H1 (cell line): ENCODE measurements at regions not wholly inside any gene's neighbourhood (a gene's known extent, or its start where the extent isn't known, plus 50 kb on each side); places are given as distances from the start of the nearest gene placed in this dataset.

Experiments
- BACH1 ChIP-seq: IDR thresholded peaks from 2 replicates; pipeline ENCODE4 v1.6.1; 2012; ENCODE audit warnings: low read length, improper control_type of control experiment
- CBX5 ChIP-seq: fragments of 300-800, 300-1000 bp; sonication (generic); IDR thresholded peaks from 2 replicates; pipeline ENCODE4 v1.7.1; 2016; ENCODE audit warnings: antibody characterized with exemption, low read length, low read depth
- EP300 ChIP-seq, 2 experiments: IDR thresholded peaks; 1 replicate in 1 of 2; 2 replicates in 1 of 2; pipeline ENCODE4 v1.6.1; 2011 to 2012; ENCODE audit warnings: low read depth in 2 of 2, low read length in 2 of 2, mild to moderate bottlenecking in 2 of 2, borderline replicate concordance in 1 of 2, inconsistent platforms in 1 of 2, moderate library complexity in 1 of 2
- EZH2 ChIP-seq: fragments of 200-600 bp; sonication (generic); IDR thresholded peaks from 2 replicates; pipeline ENCODE4 v1.7.1; 2012; ENCODE audit warnings: low read depth, mild to moderate bottlenecking, moderate library complexity, low read length, inconsistent platforms; ENCODE audit not compliant: severe bottlenecking
- GTF2F1 ChIP-seq: IDR thresholded peaks from 2 replicates; pipeline ENCODE4 v1.6.1; 2012; ENCODE audit warnings: low read depth, low read length, improper control_type of control experiment, borderline replicate concordance
- JUN ChIP-seq: IDR thresholded peaks from 2 replicates; pipeline ENCODE4 v1.6.1; 2011; ENCODE audit warnings: low read depth, mild to moderate bottlenecking, improper control_type of control experiment, low read length
- MAFK ChIP-seq: IDR thresholded peaks from 2 replicates; pipeline ENCODE4 v1.6.1; 2012; ENCODE audit warnings: low read depth, mild to moderate bottlenecking, improper control_type of control experiment, low read length
- POLR2AphosphoS5 ChIP-seq: IDR thresholded peaks from 2 replicates; pipeline ENCODE4 v1.6.1; 2011; ENCODE audit warnings: low read depth, low read length
- RAD21 ChIP-seq, 2 experiments: IDR thresholded peaks in 1 of 2; conservative IDR thresholded peaks in 1 of 2; 2 replicates each; pipeline ENCODE4 v1.6.1; 2011; ENCODE audit warnings: low read depth in 2 of 2, low read length in 2 of 2, improper control_type of control experiment in 1 of 2, inconsistent platforms in 1 of 2, mild to moderate bottlenecking in 1 of 2, moderate library complexity in 1 of 2
- TAF1 ChIP-seq: IDR thresholded peaks from 2 replicates; pipeline ENCODE4 v1.6.1; 2011; ENCODE audit warnings: mild to moderate bottlenecking, low read depth, low read length
- TCF12 ChIP-seq: IDR thresholded peaks from 2 replicates; pipeline ENCODE4 v1.6.1; 2011; ENCODE audit warnings: low read depth, mild to moderate bottlenecking, low read length
- ZNF274 ChIP-seq: IDR thresholded peaks from 2 replicates; pipeline ENCODE4 v1.7.0; 2012; ENCODE audit warnings: low read length, borderline replicate concordance; ENCODE audit errors: extremely low read depth
- TF ChIP-seq, protein P1 (sequence below), 3 experiments: IDR thresholded peaks; 1 replicate in 2 of 3; 2 replicates in 1 of 3; pipeline versions ENCODE4 v1.5.1 to v1.6.1; 2011; ENCODE audit warnings: low read length in 3 of 3, mild to moderate bottlenecking in 3 of 3, inconsistent platforms in 2 of 3, low read depth in 1 of 3, moderate library complexity in 1 of 3; ENCODE audit not compliant: insufficient read depth in 1 of 3; ENCODE audit errors: control extremely low read depth in 1 of 3

DNA sequence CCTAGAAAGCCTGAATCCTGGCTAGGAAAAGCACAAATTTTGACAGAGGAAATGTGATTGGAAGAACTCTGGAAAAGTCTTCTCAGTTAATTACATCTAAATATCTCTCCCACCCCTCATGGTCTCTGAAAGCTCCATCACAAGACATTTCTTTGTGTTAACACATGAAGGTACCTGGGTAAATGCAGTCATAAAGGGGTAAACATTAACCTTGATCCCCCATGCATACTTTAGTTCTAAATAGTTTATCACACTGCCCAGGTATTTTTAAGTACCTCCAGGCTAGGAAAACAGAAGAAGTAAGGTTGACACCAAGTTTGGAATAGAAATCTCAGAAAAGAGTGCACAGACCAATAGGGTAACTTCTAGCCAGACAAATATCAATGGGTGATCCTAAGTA is 334.5 kb downstream of the PIK3R1 start:
- no peak for TF ChIP-seq POLR2AphosphoS5
- TF ChIP-seq GTF2F1: no peak
- no peak for TF ChIP-seq BACH1
- no peak for TF ChIP-seq TAF1
- TF ChIP-seq, protein P1, sequence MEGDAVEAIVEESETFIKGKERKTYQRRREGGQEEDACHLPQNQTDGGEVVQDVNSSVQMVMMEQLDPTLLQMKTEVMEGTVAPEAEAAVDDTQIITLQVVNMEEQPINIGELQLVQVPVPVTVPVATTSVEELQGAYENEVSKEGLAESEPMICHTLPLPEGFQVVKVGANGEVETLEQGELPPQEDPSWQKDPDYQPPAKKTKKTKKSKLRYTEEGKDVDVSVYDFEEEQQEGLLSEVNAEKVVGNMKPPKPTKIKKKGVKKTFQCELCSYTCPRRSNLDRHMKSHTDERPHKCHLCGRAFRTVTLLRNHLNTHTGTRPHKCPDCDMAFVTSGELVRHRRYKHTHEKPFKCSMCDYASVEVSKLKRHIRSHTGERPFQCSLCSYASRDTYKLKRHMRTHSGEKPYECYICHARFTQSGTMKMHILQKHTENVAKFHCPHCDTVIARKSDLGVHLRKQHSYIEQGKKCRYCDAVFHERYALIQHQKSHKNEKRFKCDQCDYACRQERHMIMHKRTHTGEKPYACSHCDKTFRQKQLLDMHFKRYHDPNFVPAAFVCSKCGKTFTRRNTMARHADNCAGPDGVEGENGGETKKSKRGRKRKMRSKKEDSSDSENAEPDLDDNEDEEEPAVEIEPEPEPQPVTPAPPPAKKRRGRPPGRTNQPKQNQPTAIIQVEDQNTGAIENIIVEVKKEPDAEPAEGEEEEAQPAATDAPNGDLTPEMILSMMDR (IDR thresholded peaks at IDR 0.05; ENCODE audit: control extremely low read depth in 1 of 3, insufficient read depth in 1 of 3, low read depth in 1 of 3, low read length in 3 of 3): no peak
- no peak for TF ChIP-seq RAD21 (IDR thresholded peaks at IDR 0.05 in 1 of 2, conservative IDR thresholded peaks at IDR 0.05 in 1 of 2; ENCODE audit: low read depth in 2 of 2, low read length in 2 of 2)
- TF ChIP-seq EP300 (IDR thresholded peaks at IDR 0.05; ENCODE audit: borderline replicate concordance in 1 of 2, low read depth in 2 of 2, low read length in 2 of 2): no peak
- no peak for TF ChIP-seq MAFK
- no peak for TF ChIP-seq ZNF274
- no peak for TF ChIP-seq TCF12
- no peak for TF ChIP-seq JUN
- no peak for TF ChIP-seq CBX5
- no peak for TF ChIP-seq EZH2
